ENCODE measurements at regions not wholly inside any gene's neighbourhood (a gene's known extent, or its start where the extent isn't known, plus 50 kb on each side); places are given as distances from the start of the nearest gene placed in this dataset.

GRCh38 chr15:61685534-61685933 is 374.7 kb downstream of the VPS13C start:
- Histone ChIP-seq H3K4me3 (no peak overlapping the region), H3K27me3 (peaks cover 0 to under 1% (median 0%) of the 10 kb centered on the region in 9 donors), H3K4me1 (peaks cover 0 to 4% (median 0%) of the 10 kb centered on the region in 12 donors), H3K9me3 (no peaks in the 10 kb centered on the region), H3K36me3 (no peaks in the 10 kb centered on the region), H3K27ac (no peak overlapping the region)
- TF ChIP-seq, protein P1, sequence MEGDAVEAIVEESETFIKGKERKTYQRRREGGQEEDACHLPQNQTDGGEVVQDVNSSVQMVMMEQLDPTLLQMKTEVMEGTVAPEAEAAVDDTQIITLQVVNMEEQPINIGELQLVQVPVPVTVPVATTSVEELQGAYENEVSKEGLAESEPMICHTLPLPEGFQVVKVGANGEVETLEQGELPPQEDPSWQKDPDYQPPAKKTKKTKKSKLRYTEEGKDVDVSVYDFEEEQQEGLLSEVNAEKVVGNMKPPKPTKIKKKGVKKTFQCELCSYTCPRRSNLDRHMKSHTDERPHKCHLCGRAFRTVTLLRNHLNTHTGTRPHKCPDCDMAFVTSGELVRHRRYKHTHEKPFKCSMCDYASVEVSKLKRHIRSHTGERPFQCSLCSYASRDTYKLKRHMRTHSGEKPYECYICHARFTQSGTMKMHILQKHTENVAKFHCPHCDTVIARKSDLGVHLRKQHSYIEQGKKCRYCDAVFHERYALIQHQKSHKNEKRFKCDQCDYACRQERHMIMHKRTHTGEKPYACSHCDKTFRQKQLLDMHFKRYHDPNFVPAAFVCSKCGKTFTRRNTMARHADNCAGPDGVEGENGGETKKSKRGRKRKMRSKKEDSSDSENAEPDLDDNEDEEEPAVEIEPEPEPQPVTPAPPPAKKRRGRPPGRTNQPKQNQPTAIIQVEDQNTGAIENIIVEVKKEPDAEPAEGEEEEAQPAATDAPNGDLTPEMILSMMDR (IDR thresholded peaks at IDR 0.05): no peak
- no peak for TF ChIP-seq POLR2A (IDR thresholded peaks at IDR 0.05)
- 66 to 77% (median 69%) methylated on average over 4 of the region's 4 CpGs for WGBS, 4 donors
- DNase-seq: no peak
- ATAC-seq: no peak
- intact Hi-C loops (cut with DNase I): no loop called here

GRCh38 chr15:61684749-61685467 is 375.3 kb downstream of the VPS13C start:
- DNase-seq: no peak
- no peak overlapping the region for H3K4me3 ChIP-seq
- no peaks in the 10 kb centered on the region for H3K36me3 ChIP-seq
- peaks cover 0 to 4% (median 0%) of the 10 kb centered on the region in 12 donors for H3K4me1 ChIP-seq
- intact Hi-C loops (cut with DNase I): no loop called here
- 88 to 93% (median 91%) methylated on average over 2 of the region's 2 CpGs for WGBS, 4 donors
- TF ChIP-seq POLR2A (IDR thresholded peaks at IDR 0.05): no peak
- TF ChIP-seq, protein P1 (IDR thresholded peaks at IDR 0.05): no peak
- H3K27ac ChIP-seq: no peak overlapping the region
- no peak for ATAC-seq
- H3K9me3 ChIP-seq: no peaks in the 10 kb centered on the region
- peaks cover 0 to 5% (median 0%) of the 10 kb centered on the region in 9 donors for H3K27me3 ChIP-seq

DNA sequence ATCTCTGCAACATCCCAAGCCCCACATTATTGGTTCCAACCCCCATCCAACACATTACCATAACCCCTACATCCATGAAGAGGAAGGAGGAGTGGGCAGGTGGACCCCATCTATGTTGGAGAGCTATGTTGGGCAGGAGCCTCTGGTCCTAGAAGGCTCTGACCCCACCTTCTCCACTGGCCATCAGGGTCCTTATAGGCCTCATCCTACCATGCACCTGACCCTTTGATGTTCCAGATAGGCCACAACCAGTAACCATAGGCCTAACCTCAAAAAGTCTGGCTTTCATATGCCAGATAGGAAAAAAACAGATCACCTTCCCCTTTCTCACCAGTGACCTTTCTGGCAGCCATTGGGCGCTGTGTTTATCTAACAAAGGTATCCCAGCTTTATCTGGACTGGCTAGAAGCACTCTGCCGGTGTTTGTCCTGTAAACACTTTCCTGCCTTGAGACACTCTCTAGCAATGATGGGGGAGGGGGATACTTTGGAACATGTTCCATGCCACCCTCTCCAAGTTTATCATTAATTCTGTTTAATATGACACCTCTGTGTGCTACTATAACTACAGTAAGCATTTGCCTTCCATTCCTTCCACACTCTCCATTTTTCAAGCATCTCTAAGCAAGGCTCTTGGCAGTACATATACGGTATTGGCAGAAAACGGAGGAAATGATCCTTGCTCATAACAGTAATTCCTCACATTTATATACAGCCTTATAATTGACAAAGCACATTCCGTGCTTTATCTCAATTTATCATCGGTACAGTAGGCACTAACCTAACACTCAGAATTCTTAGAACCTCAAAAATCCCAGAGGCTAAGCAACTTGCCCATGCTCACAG is 377.1 kb downstream of the VPS13C start:
- Histone ChIP-seq H3K27ac (no peak overlapping the region), H3K36me3 (no peaks in the 10 kb centered on the region), H3K9me3 (peaks cover 0 to 10% (median 0%) of the 10 kb centered on the region in 12 donors), H3K4me3 (no peak overlapping the region), H3K4me1 (peaks cover 0 to 4% (median 0%) of the 10 kb centered on the region in 12 donors), H3K27me3 (peaks cover 0 to 10% (median 0%) of the 10 kb centered on the region in 9 donors)
- no peak for TF ChIP-seq POLR2A (IDR thresholded peaks at IDR 0.05)
- TF ChIP-seq, protein P1 (IDR thresholded peaks at IDR 0.05): no peak
- no peak for DNase-seq
- WGBS, 4 donors: 74 to 84% (median 79%) methylated on average over 6 of the region's 6 CpGs
- no peak for ATAC-seq
- intact Hi-C loops (cut with DNase I): no loop called here

GRCh38 chr15:61681676-61682075 is 378.6 kb downstream of the VPS13C start:
- 59 to 69% (median 64%) methylated on average over 2 of the region's 2 CpGs for WGBS, 4 donors
- DNase-seq: no peak
- no peak overlapping the region for H3K27ac ChIP-seq
- peaks cover 0 to 10% (median 0%) of the 10 kb centered on the region in 9 donors for H3K27me3 ChIP-seq
- H3K9me3 ChIP-seq: peaks cover 0 to 17% (median 1%) of the 10 kb centered on the region in 12 donors
- H3K4me1 ChIP-seq: no peaks in the 10 kb centered on the region
- no peak for TF ChIP-seq POLR2A (IDR thresholded peaks at IDR 0.05)
- TF ChIP-seq, protein P1 (IDR thresholded peaks at IDR 0.05): no peak
- ATAC-seq: no peak
- intact Hi-C loops (cut with DNase I): no loop called here
- no peaks in the 10 kb centered on the region for H3K36me3 ChIP-seq
- no peak overlapping the region for H3K4me3 ChIP-seq
